Kidney epithelial cell (primary cell): ENCODE measurements at regions not wholly inside any gene's neighbourhood (a gene's known extent, or its start where the extent isn't known, plus 50 kb on each side); places are given as distances from the start of the nearest gene placed in this dataset.

Experiments
- DNase-seq: peaks from one replicate; pipeline ENCODE4 v3.0.0-alpha.2; 2010; ENCODE audit warnings: low read depth
- H3K27me3 ChIP-seq: 2 replicates; pipeline ENCODE4 v1.6.0; 2011; ENCODE audit warnings: low read length; ENCODE audit not compliant: control insufficient read depth, insufficient read depth
- H3K36me3 ChIP-seq: 2 replicates; pipeline ENCODE4 v1.5.1; 2011; ENCODE audit warnings: low read length; ENCODE audit not compliant: control insufficient read depth, insufficient read depth
- H3K4me3 ChIP-seq: 2 replicates; pipeline ENCODE4 v1.5.1; 2011; ENCODE audit warnings: low read depth, mild to moderate bottlenecking, control low read depth, low read length
- TF ChIP-seq, protein P1 (sequence below): IDR thresholded peaks from 2 replicates; pipeline ENCODE4 v1.5.1; 2011; ENCODE audit warnings: mild to moderate bottlenecking, moderate library complexity, low read length, control low read depth, inconsistent platforms; ENCODE audit not compliant: insufficient read depth, poor library complexity, severe bottlenecking

DNA sequence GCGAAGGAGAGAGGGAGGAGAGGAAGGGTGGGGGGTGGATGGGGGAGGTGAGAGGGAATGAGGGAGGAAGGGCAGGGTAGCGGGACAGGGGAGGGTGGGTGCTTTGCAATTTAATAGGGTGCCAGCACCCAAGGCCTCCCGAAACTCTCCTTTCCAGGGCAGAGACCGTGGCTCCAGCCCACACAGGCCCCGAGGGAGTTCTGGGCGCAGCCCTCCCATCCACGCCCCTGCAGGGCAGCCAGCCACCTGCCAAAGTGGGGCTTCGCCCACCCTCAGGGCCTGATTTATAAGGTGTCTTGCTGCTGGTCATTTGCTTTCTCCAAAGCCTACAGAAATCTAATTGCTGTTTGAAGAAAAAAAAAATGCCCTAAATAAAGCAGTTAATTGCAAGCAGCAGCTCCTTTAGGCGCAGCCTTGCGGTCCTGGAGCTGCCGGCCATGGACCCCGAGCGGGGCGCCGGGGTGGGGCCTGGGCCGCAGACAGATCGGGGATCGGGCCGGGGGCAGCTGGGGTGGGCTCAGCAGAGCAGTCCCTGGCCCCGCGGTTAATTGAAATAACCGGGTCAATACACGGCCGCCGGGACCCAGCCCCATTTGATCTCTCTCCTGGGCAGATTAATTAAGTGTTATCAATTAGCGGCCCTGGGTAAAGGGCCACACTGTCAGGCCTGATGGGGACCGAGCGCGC, 106.0 kb upstream of the NKX1-1 start:
- peaks cover 59% of the 10 kb centered on the region for H3K27me3 ChIP-seq
- no peaks in the 10 kb centered on the region for H3K36me3 ChIP-seq
- no peak for DNase-seq
- TF ChIP-seq, protein P1, sequence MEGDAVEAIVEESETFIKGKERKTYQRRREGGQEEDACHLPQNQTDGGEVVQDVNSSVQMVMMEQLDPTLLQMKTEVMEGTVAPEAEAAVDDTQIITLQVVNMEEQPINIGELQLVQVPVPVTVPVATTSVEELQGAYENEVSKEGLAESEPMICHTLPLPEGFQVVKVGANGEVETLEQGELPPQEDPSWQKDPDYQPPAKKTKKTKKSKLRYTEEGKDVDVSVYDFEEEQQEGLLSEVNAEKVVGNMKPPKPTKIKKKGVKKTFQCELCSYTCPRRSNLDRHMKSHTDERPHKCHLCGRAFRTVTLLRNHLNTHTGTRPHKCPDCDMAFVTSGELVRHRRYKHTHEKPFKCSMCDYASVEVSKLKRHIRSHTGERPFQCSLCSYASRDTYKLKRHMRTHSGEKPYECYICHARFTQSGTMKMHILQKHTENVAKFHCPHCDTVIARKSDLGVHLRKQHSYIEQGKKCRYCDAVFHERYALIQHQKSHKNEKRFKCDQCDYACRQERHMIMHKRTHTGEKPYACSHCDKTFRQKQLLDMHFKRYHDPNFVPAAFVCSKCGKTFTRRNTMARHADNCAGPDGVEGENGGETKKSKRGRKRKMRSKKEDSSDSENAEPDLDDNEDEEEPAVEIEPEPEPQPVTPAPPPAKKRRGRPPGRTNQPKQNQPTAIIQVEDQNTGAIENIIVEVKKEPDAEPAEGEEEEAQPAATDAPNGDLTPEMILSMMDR, result no peak
- H3K4me3 ChIP-seq, result no peak overlapping the region

DNA sequence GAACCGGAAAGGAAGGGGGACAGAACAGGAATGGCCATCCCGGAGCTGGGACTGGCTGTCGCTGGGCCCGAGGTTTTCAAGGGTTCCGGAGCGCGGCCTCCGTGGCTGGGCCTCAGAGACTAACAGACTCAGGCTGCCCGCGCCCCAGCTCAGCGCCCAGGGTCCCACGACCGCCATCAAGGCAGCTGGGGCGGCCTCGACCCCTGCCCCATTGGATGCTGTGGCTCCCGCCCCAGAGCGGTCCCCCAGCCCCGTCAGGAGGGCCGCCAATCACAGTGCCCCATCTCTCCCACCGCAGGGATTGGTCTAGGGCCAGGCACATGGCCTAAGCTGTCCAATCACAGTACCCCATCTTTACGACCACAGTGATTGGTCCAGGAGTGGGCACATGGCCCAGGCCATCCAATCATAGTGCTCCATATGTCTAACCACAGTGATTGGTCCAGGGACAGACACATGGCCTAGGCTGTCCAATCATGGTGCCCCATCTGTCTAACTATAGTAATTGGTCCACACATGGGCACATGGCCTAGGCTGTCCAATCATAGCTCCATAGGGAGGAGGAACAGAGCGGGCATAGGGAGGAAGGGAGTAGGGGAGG, 105.3 kb upstream of the NKX1-1 start:
- Histone ChIP-seq H3K27me3 (peaks cover 56% of the 10 kb centered on the region), H3K4me3 (no peak overlapping the region), H3K36me3 (no peaks in the 10 kb centered on the region)
- TF ChIP-seq, protein P1, result no peak
- DNase-seq, result no peak

DNA sequence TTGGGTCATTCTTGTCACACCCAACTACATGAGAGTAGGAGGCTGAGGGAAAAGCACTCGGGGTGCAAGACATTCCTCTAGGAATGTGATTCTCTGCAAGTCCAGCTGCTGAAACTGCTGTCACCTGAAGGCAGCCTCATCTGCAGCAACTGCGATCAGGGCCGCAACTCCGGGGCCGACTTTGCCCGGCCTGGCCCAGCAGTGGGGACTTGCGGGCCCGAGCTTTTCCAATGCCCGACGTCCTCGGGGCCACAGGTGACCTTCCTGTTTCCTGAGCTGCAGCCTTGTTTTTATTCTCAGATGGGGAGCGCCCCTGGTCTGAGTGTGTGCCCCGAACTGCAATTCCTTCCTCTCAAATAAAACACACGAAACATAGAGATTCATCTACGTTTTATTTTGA, 104.7 kb upstream of the NKX1-1 start:
- Histone ChIP-seq H3K4me3 (no peak overlapping the region), H3K27me3 (peaks cover 55% of the 10 kb centered on the region), H3K36me3 (no peaks in the 10 kb centered on the region)
- TF ChIP-seq, protein P1, result no peak
- DNase-seq, result no peak

DNA sequence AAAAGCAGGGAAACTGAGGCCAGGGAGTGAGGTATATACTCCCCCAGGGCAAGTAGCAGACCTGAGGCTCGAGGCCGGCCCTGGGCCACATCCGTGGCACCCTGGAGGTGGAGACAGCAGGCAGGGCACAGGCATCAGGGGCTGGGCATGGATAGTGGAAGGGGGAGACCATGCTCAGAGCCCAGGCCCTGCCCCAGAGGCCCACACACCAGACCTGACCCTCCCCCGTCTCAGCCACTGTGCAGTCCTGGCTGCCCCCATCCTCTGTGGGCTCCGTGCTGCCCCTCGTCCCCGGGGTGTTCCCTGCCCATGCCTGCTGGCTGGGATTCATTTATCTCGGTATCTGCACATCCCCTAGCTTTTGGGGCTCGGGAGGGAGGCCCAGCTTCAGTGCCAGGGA, 103.1 kb upstream of the NKX1-1 start:
- H3K36me3 ChIP-seq, result no peaks in the 10 kb centered on the region
- DNase-seq, result no peak
- H3K4me3 ChIP-seq, result no peak overlapping the region
- peaks cover 59% of the 10 kb centered on the region for H3K27me3 ChIP-seq
- TF ChIP-seq, protein P1, result no peak

DNA sequence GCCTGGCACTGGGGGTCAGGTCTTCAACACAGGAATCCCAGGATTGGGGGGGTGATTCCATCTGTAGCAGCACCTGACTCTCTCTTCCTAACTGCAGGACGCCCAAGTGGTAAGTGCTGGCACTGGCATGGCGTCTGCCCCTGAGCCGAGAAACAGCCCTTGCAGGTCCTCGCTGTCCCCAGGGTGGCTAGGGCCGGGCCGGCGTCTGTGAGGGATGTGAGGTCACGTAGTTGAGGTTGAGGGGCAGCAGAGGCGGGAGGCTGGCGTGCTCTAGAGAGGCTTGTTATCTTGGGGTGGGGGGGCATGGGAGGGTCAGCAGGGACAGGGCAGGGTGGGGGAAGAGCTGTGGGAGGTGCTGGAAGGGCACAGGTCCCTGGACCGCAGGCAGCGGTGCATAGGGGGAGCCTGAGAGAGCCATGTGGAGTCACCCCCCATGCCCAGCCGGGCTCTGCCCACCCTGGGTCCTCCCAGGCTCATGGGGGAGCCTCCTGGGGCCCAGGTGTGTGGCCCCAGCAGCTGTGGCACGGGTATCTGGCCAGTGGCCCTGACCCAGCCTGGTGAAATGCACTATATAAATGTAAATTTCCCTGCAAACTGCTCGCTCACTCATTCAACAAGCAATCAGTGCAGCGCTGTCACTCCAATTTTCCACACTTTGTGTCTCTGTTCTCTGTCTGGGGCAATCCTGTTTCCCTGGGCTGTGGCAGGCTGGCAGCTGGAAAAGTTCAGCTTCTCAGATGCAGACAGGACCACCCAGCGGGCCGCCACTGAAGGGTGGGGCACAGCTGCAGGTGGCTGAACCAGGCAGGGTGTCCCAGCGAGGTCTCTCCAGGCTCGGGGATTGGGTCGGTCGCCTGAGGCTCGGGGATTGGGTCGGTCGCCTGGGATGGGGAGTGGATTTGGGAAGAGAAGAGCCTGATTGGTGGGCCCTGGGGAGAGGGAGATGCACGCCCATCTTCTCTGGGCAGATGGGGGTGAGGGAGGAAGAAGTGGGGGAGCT, 102.2 kb upstream of the NKX1-1 start:
- no peak for DNase-seq
- TF ChIP-seq, protein P1, result no peak
- H3K36me3 ChIP-seq, result no peaks in the 10 kb centered on the region

More for the DNA sequence above, 102.2 kb upstream of the NKX1-1 start:
- Histone ChIP-seq H3K4me3 (no peak overlapping the region), H3K27me3 (peaks cover 55% of the 10 kb centered on the region)
